Stimulated activated CD4-positive, alpha-beta T cell treated with anti-CD3 and anti-CD28 coated beads, Interleukin-4, amount 100 ng/mL, for 24 hours (primary cell): ENCODE measurements at regions not wholly inside any gene's neighbourhood (a gene's known extent, or its start where the extent isn't known, plus 50 kb on each side); places are given as distances from the start of the nearest gene placed in this dataset.
"Not testable (repeated sequence)": the region's sequence is repeated elsewhere in the genome, so short reads cannot be mapped to it uniquely, and the experiment has no call there.

ENCODE experiments used
- DNase-seq: peaks from one replicate; pipeline ENCODE4 v3.0.0-alpha.2; 2020

DNA sequence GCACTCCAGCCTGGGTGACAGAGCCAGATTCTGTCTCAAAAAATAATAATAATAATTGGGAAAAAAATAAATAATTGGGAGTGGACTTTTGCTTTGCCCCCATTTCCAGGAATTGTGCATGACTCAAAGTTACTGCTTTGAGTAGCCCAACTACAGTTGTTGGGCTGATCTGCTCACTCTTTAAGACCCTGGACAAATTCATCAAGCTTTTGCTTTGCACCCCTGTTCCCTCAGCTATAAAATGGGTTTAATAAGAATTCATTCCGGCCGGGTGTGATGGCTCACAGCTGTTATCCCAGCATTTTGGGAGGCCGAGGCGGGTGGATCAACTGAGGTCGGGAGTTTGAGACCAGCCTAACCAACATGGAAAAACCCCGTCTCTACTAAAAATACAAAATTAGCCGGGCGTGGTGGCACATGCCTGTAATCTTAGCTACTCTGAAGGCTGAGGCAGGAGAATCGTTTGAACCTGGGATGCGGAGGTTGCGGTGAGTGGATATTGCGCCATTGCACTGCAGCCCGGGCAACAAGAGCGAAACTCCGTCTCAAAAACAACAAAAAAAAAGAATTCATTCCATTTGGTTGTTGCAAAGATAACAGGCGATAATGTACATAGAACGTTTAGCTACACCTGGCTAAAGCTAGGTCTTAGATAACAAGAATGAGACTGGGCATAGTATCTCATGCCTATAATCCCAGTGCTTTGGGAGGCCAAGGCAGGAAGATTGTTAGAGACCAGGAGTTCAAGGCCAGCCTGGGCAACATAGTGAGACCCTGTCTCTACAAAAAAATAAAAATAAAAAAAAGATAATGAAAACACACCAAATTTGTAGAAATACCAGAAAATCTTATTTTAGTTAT, 87.9 kb upstream of the ZNF217 start:
- DNase-seq = no peak

DNA sequence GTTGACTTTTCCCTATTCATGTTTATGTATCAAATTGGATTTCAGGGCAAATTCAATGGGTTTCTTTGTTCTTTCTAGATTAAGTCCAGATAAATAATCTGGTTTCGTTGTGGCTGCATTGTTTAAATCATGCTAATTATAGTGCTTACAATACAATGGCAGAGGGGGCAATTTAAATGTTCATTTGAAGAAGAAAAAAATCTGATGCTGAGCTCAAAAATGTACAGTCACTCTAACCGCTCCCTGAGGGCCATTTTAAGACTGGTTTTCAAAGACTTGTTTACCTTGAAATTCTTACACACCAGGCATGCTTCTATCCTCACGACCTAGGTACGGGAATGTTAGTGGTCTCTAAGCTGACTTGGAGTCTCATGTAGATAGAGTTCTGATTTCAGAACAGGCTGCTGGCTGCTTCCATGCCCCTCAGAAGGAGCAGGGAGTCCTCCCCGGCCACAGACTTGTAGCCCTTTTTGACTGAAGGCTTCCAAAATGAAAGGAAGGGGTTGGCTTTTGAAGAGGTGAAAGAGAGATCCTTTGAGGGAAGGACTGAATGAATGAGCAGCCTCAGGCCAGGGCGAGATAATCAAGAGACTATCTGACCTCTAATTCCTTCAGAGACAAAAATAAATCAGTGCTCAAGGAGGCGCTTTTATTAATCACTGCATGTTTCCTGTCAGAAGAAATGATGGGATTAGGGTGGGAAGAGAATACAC, 86.1 kb upstream of the ZNF217 start:
- DNase-seq = no peak

DNA sequence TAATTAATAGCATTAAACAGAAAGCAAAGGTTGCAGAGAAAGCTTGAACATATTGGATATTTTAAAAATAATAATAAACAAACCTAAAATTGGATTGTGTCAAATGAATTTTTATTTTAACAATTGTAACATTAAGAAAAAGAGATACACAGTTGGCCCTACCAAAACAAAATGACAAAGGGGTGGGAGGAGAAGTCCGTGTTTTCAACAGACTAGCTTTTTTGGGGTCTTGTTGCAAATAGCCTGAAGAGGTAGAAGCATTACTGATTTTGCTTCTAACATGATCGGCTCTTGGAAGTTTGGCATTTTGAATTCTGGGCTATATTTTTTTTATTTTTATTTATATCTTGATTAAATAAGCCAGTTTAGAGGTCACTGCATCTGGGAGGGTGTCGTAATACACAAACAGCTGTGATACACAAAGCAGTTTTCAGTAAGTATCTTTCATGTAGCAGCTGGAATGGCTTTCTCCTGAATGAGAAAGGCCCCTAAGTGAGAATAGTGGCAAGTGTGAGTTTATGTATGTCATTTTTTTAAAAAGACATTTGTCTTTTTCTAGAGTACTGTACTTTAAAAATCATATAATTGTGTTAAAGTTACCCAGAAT, 85.5 kb upstream of the ZNF217 start:
- no peak for DNase-seq

DNA sequence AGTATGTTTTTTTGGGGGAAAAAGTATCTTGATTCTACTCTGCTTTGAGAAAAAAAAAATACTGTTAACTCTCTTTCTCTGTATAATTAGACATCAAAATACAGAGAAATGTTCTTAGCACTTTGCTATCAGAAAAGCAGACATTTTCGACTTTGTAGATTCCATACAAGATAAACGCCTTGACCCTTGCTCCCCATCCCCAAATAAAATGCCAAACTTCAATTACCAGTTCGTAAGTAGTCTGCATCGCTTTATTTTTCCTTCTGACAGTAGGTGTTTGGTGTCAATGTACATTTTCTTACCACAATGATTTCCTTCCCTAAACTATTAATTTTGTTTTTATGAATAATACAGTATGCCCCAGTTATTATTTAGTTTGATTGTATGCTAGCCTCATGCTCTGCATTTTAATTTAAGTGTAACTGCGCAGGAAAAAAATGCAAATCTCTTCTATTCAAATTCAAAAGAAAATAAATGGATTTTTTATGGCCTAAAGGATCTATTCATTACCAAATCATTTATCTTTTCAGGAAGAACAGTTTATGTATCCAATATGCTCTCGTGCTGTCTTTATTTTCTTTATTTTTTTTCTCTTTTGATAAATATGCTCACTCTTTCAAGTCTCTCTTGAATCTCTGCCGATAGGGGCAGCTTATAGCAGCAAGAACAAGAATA, 84.8 kb upstream of the ZNF217 start:
- DNase-seq = no peak

DNA sequence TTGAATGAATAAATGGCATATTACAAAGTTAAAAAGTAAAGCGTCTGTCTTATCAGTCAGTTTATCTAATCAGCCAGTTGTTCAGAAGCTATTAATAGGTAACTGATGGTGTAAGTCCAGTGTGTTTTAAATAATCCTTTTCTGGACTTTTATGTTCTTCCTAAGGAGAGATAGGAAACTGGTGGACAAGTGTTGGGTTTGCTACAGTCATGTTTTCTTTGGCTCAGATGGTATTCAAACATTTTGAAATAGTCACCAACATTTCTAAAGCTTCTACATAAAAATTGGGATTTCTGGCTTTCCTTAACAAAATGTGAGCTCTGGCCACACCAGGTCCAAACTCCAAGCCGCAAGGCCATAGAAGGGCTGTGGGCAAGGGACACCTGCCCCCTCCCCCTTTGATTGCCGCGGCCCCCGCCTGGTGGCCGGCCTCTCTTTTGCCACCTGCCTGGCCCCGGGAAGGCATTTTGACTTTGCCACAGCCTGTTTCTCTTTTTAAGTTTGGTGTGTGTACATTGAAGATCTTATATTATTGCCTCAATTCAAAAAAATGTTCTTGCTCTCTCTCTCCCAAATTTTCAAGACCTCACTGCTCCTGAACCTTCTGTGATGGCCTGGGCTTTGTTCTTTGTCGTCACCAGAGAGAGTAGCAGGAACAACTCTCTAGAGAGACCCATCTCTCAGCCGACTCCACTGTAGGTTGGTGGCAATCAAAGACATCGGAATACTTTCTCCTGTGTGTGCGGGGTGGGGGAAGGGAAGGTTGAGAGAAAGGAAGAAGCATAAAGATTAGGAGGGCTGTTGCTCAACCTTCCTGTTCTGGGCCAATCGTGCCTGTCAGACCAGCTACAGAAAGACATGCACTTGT, 84.0 kb upstream of the ZNF217 start:
- DNase-seq = no peak

DNA sequence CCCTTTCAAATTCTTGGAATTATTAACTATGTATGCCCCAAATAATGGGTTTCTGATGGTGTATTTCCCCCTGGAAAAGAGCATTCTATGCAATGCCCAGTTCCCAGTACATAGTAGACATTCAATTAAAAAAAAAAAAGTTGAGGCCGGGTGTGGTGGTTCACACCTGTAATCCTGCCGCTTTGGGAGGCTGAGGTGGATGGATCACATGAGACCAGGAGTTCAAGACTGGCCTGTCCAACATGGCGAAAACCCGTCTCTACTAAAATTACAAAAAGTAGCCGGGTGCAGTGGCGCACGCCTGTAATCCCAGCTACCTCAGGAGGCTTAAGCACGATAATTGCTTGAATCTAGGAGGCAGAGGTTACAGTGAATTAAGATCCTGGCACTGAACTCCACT, 83.3 kb upstream of the ZNF217 start:
- DNase-seq = no peak

DNA sequence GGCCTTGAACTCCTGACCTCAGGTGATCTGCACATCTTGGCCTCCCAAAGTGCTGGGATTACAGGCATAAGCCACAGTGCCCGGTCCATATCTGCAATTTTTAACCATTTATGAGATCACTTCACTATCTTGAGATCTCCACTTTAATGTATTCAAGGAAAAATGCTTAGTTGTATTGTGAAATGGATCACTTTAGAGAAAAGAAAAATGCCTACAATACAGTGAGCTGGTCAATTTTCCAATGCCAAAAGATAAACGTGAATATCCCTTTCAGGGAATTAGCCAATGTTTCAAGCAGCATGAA, 82.8 kb upstream of the ZNF217 start:
- DNase-seq = no peak

DNA sequence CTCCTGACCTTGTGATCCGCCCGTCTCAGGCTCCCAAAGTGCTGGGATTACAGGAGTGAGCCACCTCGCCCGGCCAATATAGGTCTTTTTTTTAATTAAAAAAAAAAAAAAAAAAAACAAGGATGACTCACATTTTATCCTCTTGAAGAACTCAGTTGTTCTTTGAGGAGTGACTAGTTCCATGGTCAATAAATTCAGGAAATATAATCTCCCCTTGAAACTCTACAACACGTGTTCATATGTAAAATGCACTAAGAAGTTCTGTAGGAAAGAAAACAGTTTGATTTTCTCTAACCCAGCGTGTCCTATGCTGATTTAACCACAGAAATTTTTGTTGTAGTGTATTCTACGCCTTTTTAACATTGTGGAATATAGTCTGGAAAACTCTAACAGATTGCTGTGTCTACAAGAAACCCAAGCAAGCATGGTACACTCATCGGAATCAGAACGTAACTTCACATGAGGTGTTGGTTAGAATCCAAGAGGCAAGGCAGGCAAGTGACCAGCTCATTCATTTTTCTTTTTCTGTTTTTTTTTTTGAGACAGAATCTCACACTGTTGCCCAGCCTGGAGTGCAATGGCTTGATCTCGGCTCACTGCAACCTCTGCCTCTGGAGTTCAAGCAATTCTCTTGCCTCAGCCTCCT, 79.0 kb upstream of the ZNF217 start:
- no peak for DNase-seq

DNA sequence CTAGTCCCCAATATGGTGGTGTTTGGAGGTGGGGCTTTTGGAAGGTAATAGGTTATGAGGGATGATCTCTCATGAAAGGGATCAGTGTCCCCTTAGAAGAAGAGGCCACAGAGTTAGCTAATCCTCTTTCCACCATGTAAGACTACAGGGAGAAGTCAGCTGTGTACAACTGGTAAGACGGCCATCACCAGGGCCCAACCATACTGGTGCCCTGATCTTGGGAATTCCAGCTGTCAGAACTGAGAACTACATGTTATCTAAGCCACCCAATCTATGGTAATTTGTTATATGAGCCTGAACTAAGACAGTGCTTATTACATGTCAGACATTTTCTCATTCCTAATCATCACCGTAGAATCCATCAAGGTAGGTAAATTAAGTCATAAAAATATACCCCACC, 77.7 kb upstream of the ZNF217 start:
- no peak for DNase-seq

DNA sequence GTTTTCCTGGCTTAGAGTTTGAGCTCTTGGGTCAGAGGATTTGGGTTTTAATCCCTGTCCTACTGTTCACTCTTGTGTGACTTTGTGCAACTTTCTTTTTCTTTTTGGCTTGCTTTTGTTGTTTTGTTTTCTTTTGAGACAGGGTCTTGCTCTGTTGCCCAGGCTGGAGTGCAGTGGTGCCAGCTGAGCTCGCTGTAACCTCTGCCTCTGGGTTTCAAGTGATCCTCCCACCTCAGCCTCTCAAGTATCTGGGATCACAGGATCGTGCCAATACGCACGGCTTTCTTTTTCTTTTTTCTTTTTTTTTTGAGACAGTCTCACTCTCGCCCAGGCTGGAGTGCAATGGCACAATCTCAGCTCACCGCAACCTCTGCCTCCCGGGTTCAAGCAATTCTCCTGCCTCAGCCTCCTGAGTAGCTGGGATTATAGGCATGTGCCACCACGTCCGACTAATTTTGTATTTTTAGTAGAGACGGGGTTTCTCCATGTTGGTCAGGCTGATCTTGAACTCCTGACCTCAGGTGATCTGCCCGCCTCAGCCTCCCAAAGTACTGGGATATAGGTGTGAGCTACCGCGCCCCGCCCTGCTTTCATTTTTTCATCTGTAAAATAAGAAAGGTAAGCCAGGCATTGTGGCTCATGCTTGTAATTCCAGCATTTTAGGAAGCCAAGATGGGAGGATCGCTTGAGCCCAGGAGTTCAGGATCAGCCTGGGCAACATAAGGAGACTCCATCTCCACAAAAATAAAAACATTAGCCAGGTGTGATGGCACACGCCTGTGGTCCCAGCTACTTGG, 76.1 kb upstream of the ZNF217 start:
- not testable (repeated sequence) for DNase-seq

DNA sequence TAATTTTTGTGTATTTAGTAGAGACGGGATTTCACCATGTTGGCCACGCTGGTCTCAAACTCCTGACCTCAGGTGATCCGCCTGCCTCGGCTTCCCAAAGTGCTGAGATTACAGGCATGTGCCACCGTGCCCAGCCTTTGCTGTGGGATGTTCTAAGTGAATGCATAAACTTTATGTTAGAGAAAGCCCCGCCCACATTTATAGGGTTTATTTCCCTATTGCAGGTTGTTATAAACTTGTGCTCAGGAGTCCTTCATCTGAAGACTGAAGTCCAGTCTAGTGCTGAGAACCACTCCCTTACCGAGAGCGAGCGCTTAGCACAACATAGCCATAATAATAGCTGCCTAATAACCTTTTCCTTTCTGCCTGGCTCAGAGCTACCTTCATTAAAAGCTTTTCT, 75.4 kb upstream of the ZNF217 start:
- DNase-seq = no peak

DNA sequence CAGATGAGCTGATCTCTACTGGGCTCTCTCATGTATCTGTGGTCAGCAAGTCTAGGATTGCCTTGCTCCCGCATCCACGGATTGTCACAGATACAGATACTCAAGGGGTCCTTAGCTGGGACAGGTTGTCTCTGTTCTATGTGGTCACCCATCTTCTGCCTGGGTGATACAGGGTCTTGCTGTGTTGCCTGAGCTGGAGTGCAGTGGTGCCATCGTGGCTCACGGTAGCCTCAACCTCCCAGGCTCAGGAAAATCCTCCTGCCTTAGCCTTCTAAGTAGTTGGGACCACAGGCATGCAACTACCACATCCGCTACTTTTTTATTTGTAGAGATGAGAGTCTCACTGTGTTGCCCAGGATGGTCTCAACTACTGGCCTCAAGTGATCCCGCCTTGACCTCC, 72.5 kb upstream of the ZNF217 start:
- DNase-seq = no peak

DNA sequence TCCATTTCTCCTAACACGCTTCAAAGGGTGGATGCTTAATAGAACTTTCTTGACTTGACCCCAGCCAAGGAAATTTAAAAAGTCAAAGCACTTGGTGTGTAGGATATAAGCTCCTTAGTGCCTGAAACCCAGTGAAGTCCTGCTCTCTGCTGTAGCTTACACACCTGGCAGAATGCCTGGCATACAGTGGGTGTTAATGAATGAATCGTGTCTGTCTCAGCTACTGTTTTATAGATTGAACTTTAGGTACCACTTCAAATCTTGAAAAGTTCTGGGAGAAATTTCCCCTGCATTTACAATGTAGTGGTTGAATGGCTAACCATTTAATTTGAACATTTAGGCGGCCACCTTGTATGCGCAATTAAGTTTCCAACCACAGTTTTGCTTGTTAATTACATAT, 70.5 kb upstream of the ZNF217 start:
- DNase-seq = no peak

DNA sequence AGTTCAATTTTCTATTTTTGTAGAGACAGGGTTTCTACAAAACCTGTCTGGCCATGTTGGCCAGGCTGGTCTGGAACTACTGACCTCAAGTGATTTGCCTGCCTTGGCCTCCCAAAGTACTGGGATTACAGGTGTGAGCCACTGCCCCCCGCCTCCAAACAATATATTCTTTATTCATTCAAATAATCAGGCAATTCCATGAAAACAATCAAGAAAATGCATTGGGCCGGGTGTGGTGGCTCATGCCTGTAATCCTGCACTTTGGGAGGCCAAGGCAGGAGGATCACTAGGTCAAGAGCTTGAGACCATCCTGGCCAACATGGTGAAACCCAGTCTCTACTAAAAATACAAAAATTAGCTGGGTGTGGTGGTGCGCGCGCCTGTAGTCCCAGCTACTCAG, 69.9 kb upstream of the ZNF217 start:
- DNase-seq = not testable (repeated sequence)

DNA sequence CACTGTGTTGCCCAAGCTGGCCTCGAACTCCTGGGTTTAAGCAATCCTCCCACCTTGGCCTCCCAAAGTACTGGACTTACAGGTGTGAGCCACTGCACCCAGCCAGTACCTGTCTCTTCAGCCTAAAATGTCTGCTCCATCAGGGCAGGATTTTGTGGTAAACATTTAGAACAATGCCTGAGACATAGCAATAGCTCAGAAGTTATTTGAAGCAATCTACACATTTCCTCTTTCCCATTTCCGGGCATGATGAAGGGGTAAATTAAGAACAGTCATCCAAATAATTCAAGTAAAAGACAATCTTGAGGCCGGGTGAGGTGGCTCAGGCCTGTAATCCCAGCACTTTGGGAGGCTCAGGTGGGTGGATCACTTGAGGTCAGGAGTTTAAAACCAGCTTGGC, 69.0 kb upstream of the ZNF217 start:
- DNase-seq = no peak

DNA sequence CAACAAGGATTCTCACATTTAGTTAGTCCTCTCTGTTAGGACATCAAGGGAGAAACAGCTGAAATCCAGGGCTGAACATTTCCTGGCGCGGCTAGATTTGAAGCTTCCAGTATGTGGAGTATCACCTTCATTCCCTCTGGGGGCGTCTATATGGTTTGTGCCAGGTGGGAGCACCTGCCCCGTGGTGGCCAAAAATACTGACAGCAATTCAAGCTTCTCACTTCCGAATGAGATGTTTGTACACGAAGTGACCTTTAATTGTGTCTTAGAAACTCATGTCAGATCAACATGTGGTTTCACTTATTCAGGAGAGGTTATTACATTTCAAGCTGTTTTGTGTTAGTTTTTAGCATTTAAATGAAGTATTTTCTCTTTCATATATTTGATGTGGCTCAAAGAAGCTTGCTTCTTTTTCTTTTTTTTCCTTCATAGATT, 67.3 kb upstream of the ZNF217 start:
- no peak for DNase-seq

DNA sequence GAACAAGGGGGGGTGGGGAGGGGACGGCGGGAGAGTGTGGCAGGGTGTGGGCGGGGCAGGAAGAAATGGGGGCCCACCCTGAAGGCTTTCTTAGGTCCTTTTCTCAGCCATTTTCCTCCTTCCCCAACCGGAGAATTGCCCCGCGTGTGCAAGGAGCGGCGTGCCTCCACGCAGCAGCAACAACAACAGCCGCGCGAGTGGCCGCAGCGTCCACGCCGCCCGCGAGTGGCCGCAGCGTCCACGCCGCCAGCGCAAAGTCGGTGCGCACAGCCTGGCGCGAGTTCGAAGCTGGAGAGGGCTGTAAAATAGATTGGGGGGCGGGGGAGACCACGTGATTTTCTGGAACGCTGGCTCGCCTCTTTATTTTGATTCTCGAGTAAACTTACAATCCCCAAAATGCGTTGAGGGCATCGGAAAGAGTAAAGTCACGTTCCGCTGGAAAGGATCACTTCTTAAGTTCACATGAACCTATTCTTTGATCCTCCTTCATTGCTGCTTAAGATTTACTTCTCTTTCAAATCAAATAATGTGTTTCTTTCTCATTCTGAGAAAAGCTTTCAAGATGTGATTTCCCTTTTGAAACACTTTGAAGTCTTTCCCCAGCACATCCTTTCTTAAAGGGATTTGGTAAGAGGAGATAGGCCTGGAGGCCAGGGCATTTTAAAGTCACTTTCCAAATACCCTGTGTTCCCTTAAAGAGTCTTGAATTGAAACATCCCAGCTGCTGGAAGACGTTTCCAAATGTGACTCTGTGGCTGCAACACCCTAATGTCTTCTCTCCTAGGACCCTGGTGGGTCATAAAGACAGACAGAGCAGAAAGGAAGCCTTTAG, 66.7 kb upstream of the ZNF217 start:
- peak; percentile 41 for DNase-seq

DNA sequence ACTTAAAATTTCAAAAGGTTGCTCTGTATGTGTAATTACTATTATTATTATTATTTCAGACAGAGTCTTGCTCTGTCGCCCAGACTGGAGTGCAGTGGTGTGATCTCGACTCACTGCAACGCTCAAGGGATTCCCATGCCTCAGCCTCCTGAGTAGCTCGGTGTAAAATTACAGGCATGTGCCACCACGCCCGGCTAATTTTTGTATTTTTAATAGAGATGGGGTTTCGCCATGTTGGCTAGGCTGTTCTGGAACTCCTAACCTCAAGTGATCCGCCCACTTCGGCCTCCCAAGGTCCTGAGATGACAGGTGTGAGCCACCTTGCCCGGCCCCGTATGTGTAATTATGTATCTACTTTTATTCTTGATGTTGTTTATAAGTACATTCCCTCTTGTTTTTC, 65.3 kb upstream of the ZNF217 start:
- no peak for DNase-seq

DNA sequence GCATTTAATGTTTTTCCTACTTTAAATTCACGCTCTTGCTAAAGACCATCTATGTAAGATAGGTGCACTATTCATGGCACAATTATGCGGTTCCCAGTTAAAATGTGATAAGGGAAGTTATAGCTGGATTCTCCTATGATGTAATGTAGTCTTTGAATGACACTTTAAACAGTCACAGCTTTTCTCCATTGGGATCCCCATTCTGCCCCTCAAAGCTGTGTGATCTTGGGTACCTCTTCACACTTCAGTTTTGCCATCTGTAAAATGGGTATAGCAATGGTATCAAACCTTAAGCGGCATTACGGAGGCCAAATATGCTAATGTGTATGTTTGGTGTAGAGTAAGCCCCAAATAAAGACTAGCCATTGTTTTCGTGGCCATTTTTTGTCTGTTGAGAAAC, 64.7 kb upstream of the ZNF217 start:
- DNase-seq = no peak

DNA sequence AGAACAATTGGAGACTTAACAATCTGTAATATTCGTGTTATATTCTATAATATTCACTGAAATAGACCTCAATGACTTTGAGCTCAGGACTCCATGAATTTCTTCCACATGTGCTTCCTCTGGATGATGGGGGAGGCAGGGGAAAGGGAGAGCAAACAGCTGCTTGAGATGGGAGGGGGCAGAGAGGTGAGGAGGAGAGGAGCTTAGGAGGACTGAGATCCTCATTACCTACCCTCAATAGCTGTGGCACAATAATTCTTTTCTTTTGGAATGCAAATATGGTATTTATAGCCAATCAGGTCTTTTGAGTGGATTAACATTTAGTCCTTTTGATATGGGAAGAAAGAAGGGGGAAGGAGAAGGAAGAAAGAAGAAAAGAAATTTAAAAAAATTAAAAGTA, 64.1 kb upstream of the ZNF217 start:
- DNase-seq = no peak
